ENCODE measurements at regions not wholly inside any gene's neighbourhood (a gene's known extent, or its start where the extent isn't known, plus 50 kb on each side); places are given as distances from the start of the nearest gene placed in this dataset.
"Not testable (repeated sequence)": the region's sequence is repeated elsewhere in the genome, so short reads cannot be mapped to it uniquely, and the experiment has no call there.

GRCh38 chr14:38001501-38001900 lies 206.2 kb upstream of the SSTR1 start:
- intact Hi-C loops (cut with micrococcal nuclease) = no loop called here
- Mint-ChIP-seq H3K27me3 (no peaks in the 10 kb centered on the region), H3K36me3 (ENCODE audit: low read depth) (no peaks in the 10 kb centered on the region)

GRCh38 chr14:38003746-38004609 lies 203.7 kb upstream of the SSTR1 start:
- Mint-ChIP-seq H3K4me1 (no peaks in the 10 kb centered on the region), H3K9me3 (no peaks in the 10 kb centered on the region), H3K27me3 (no peaks in the 10 kb centered on the region), H3K4me3 (no peak overlapping the region), H3K36me3 (ENCODE audit: low read depth) (no peaks in the 10 kb centered on the region), H3K27ac (no peak overlapping the region)
- intact Hi-C loops (cut with micrococcal nuclease) = no loop called here
- DNase-seq = no peak

More at GRCh38 chr14:38001501-38001900, 206.2 kb upstream of the SSTR1 start:
- Mint-ChIP-seq H3K4me3 (no peak overlapping the region), H3K27ac (no peak overlapping the region), H3K4me1 (no peaks in the 10 kb centered on the region), H3K9me3 (no peaks in the 10 kb centered on the region)
- DNase-seq = no peak

- intact Hi-C loops (cut with micrococcal nuclease) = no loop called here
- no peaks in the 10 kb centered on the region for H3K9me3 Mint-ChIP-seq
These were observed 203.2 kb upstream of the SSTR1 start for GRCh38 chr14:38004610-38004879.

GRCh38 chr14:38011156-38011555 lies 196.5 kb upstream of the SSTR1 start:
- H3K27me3 Mint-ChIP-seq; H3K4me1 Mint-ChIP-seq; H3K4me3 Mint-ChIP-seq; H3K36me3 Mint-ChIP-seq (ENCODE audit: low read depth); H3K9me3 Mint-ChIP-seq; H3K27ac Mint-ChIP-seq; intact Hi-C loops (cut with micrococcal nuclease); DNase-seq: not testable (repeated sequence)

More at GRCh38 chr14:38004610-38004879, 203.2 kb upstream of the SSTR1 start:
- no peaks in the 10 kb centered on the region for H3K27me3 Mint-ChIP-seq
- DNase-seq = no peak
- no peaks in the 10 kb centered on the region for H3K4me1 Mint-ChIP-seq
- H3K36me3 Mint-ChIP-seq (ENCODE audit: low read depth) = no peaks in the 10 kb centered on the region
- no peak overlapping the region for H3K27ac Mint-ChIP-seq
- no peak overlapping the region for H3K4me3 Mint-ChIP-seq

- H3K4me3 Mint-ChIP-seq = no peak overlapping the region
- no peaks in the 10 kb centered on the region for H3K27me3 Mint-ChIP-seq
- no peaks in the 10 kb centered on the region for H3K4me1 Mint-ChIP-seq
- DNase-seq = no peak
- intact Hi-C loops (cut with micrococcal nuclease) = no loop called here
- H3K36me3 Mint-ChIP-seq (ENCODE audit: low read depth) = no peaks in the 10 kb centered on the region
- no peak overlapping the region for H3K27ac Mint-ChIP-seq
- peaks cover 7% of the 10 kb centered on the region for H3K9me3 Mint-ChIP-seq
These were observed 195.6 kb upstream of the SSTR1 start for GRCh38 chr14:38012056-38012455.

- no peak overlapping the region for H3K4me3 Mint-ChIP-seq
- no peaks in the 10 kb centered on the region for H3K36me3 Mint-ChIP-seq (ENCODE audit: low read depth)
- no peak for DNase-seq
- no peak overlapping the region for H3K27ac Mint-ChIP-seq
- H3K27me3 Mint-ChIP-seq = no peaks in the 10 kb centered on the region
- H3K4me1 Mint-ChIP-seq = no peaks in the 10 kb centered on the region
- H3K9me3 Mint-ChIP-seq = peaks cover 6% of the 10 kb centered on the region
- intact Hi-C loops (cut with micrococcal nuclease) = no loop called here
These were observed 191.2 kb upstream of the SSTR1 start for GRCh38 chr14:38016497-38016896.

- no peaks in the 10 kb centered on the region for H3K36me3 Mint-ChIP-seq (ENCODE audit: low read depth)
- H3K4me1 Mint-ChIP-seq = no peaks in the 10 kb centered on the region
- no peak overlapping the region for H3K27ac Mint-ChIP-seq
- no peak overlapping the region for H3K4me3 Mint-ChIP-seq
- H3K27me3 Mint-ChIP-seq = peaks cover 3% of the 10 kb centered on the region
- DNase-seq = no peak
- H3K9me3 Mint-ChIP-seq = peaks cover 8% of the 10 kb centered on the region
- intact Hi-C loops (cut with micrococcal nuclease) = no loop called here
These were observed 185.8 kb upstream of the SSTR1 start for GRCh38 chr14:38021861-38022260.

- intact Hi-C loops (cut with micrococcal nuclease) = no loop called here
- Mint-ChIP-seq H3K9me3 (peaks cover 8% of the 10 kb centered on the region), H3K27me3 (peaks cover 3% of the 10 kb centered on the region), H3K4me1 (no peaks in the 10 kb centered on the region), H3K4me3 (no peak overlapping the region), H3K36me3 (ENCODE audit: low read depth) (no peaks in the 10 kb centered on the region), H3K27ac (no peak overlapping the region)
- no peak for DNase-seq
These were observed 184.9 kb upstream of the SSTR1 start for GRCh38 chr14:38022775-38023174.

GRCh38 chr14:38038171-38038570 lies 169.5 kb upstream of the SSTR1 start:
- no peak overlapping the region for H3K27ac Mint-ChIP-seq
- no peaks in the 10 kb centered on the region for H3K27me3 Mint-ChIP-seq
- H3K4me1 Mint-ChIP-seq = no peaks in the 10 kb centered on the region
- H3K9me3 Mint-ChIP-seq = no peaks in the 10 kb centered on the region
- no peaks in the 10 kb centered on the region for H3K36me3 Mint-ChIP-seq (ENCODE audit: low read depth)
- no peak overlapping the region for H3K4me3 Mint-ChIP-seq
- DNase-seq = no peak
- intact Hi-C loops (cut with micrococcal nuclease) = no loop called here

- DNase-seq = no peak
- H3K36me3 Mint-ChIP-seq (ENCODE audit: low read depth) = no peaks in the 10 kb centered on the region
- H3K4me1 Mint-ChIP-seq = no peaks in the 10 kb centered on the region
- H3K27me3 Mint-ChIP-seq = no peaks in the 10 kb centered on the region
- H3K9me3 Mint-ChIP-seq = no peaks in the 10 kb centered on the region
- no peak overlapping the region for H3K4me3 Mint-ChIP-seq
- no peak overlapping the region for H3K27ac Mint-ChIP-seq
- intact Hi-C loops (cut with micrococcal nuclease) = no loop called here
These were observed 168.7 kb upstream of the SSTR1 start for GRCh38 chr14:38038986-38039385.

GRCh38 chr14:38039496-38039895 lies 168.2 kb upstream of the SSTR1 start:
- H3K9me3 Mint-ChIP-seq = no peaks in the 10 kb centered on the region
- no peak for DNase-seq
- no peaks in the 10 kb centered on the region for H3K4me1 Mint-ChIP-seq
- intact Hi-C loops (cut with micrococcal nuclease) = no loop called here
- no peaks in the 10 kb centered on the region for H3K36me3 Mint-ChIP-seq (ENCODE audit: low read depth)
- no peaks in the 10 kb centered on the region for H3K27me3 Mint-ChIP-seq
- H3K27ac Mint-ChIP-seq = no peak overlapping the region
- H3K4me3 Mint-ChIP-seq = no peak overlapping the region

- Mint-ChIP-seq H3K9me3 (no peaks in the 10 kb centered on the region), H3K27me3 (no peaks in the 10 kb centered on the region), H3K36me3 (ENCODE audit: low read depth) (no peaks in the 10 kb centered on the region), H3K27ac (no peak overlapping the region), H3K4me1 (no peaks in the 10 kb centered on the region), H3K4me3 (no peak overlapping the region)
- no peak for DNase-seq
- intact Hi-C loops (cut with micrococcal nuclease) = no loop called here
These were observed 167.3 kb upstream of the SSTR1 start for GRCh38 chr14:38040411-38040810.

- no peak overlapping the region for H3K4me3 Mint-ChIP-seq
- no peaks in the 10 kb centered on the region for H3K9me3 Mint-ChIP-seq
- no peaks in the 10 kb centered on the region for H3K4me1 Mint-ChIP-seq
- no peaks in the 10 kb centered on the region for H3K36me3 Mint-ChIP-seq (ENCODE audit: low read depth)
- intact Hi-C loops (cut with micrococcal nuclease) = no loop called here
- no peak for DNase-seq
- H3K27me3 Mint-ChIP-seq = no peaks in the 10 kb centered on the region
- H3K27ac Mint-ChIP-seq = no peak overlapping the region
These were observed 165.4 kb upstream of the SSTR1 start for GRCh38 chr14:38042322-38042721.

- no peaks in the 10 kb centered on the region for H3K36me3 Mint-ChIP-seq (ENCODE audit: low read depth)
- no peak for DNase-seq
- H3K4me3 Mint-ChIP-seq = no peak overlapping the region
- intact Hi-C loops (cut with micrococcal nuclease) = no loop called here
- no peaks in the 10 kb centered on the region for H3K4me1 Mint-ChIP-seq
- H3K9me3 Mint-ChIP-seq = no peaks in the 10 kb centered on the region
- no peak overlapping the region for H3K27ac Mint-ChIP-seq
- no peaks in the 10 kb centered on the region for H3K27me3 Mint-ChIP-seq
These were observed 163.0 kb upstream of the SSTR1 start for GRCh38 chr14:38044710-38045109.

GRCh38 chr14:38045461-38045860 lies 162.2 kb upstream of the SSTR1 start:
- no peak for DNase-seq
- intact Hi-C loops (cut with micrococcal nuclease) = no loop called here
- Mint-ChIP-seq H3K27me3 (no peaks in the 10 kb centered on the region), H3K4me3 (no peak overlapping the region), H3K36me3 (ENCODE audit: low read depth) (no peaks in the 10 kb centered on the region), H3K4me1 (no peaks in the 10 kb centered on the region), H3K27ac (no peak overlapping the region), H3K9me3 (no peaks in the 10 kb centered on the region)

Measured in activated CD4-positive, alpha-beta T cell treated with anti-CD3 and anti-CD28 coated beads, Interleukin-2, amount 10 ng/mL, durations not matched to agents 24 days and 14 days (primary cell).